Mesenchymal stem cell (in vitro differentiated cells and primary cell): ENCODE measurements at regions not wholly inside any gene's neighbourhood (a gene's known extent, or its start where the extent isn't known, plus 50 kb on each side); places are given as distances from the start of the nearest gene placed in this dataset.

Experiments
- DNase-seq: peaks from one replicate; pipeline ENCODE4 v3.0.0-alpha.2; 2013
- H2AFZ ChIP-seq: one replicate; pipeline ENCODE4 v1.6.1; 2013; ENCODE audit warnings: low read depth, mild to moderate bottlenecking, control low read depth, inconsistent platforms, low read length, moderate library complexity
- H2AK5ac ChIP-seq: 2 replicates; pipeline ENCODE4 v1.6.1; 2013; ENCODE audit warnings: low read length, moderate library complexity, mild to moderate bottlenecking, inconsistent platforms; ENCODE audit not compliant: severe bottlenecking
- H2BK120ac ChIP-seq: one replicate; pipeline ENCODE4 v1.6.1; 2013; ENCODE audit warnings: low read depth, mild to moderate bottlenecking, inconsistent platforms, low read length, moderate library complexity
- H2BK12ac ChIP-seq, 2 experiments: one replicate each; pipeline ENCODE4 v1.6.1; 2013; ENCODE audit warnings: inconsistent platforms in 2 of 2, low read length in 2 of 2, mild to moderate bottlenecking in 2 of 2, moderate library complexity in 2 of 2, control low read depth in 1 of 2
- H2BK15ac ChIP-seq: one replicate; pipeline ENCODE4 v1.6.1; 2013; ENCODE audit warnings: mild to moderate bottlenecking, low read depth, inconsistent platforms; ENCODE audit not compliant: poor library complexity, severe bottlenecking
- H2BK5ac ChIP-seq: 2 replicates; pipeline ENCODE4 v1.6.1; 2013; ENCODE audit warnings: low read depth, mild to moderate bottlenecking, low read length, control low read depth, inconsistent platforms; ENCODE audit not compliant: poor library complexity, severe bottlenecking
- H3K14ac ChIP-seq, 2 experiments: one replicate each; pipeline ENCODE4 v1.6.1; 2013; ENCODE audit warnings: inconsistent platforms in 2 of 2, low read length in 2 of 2, control low read depth in 1 of 2, mild to moderate bottlenecking in 1 of 2, moderate library complexity in 1 of 2
- H3K18ac ChIP-seq, 2 experiments: one replicate each; pipeline ENCODE4 v1.6.1; 2013; ENCODE audit warnings: inconsistent platforms in 2 of 2, low read length in 2 of 2, control low read depth in 1 of 2, low read depth in 1 of 2, mild to moderate bottlenecking in 1 of 2
- H3K23ac ChIP-seq, 2 experiments: one replicate each; pipeline ENCODE4 v1.6.1; 2013; ENCODE audit warnings: inconsistent platforms in 2 of 2, low read length in 2 of 2, mild to moderate bottlenecking in 2 of 2, moderate library complexity in 2 of 2, control low read depth in 1 of 2
- H3K27ac ChIP-seq: 2 replicates; pipeline ENCODE4 v1.5.1; 2013; ENCODE audit warnings: mild to moderate bottlenecking, moderate library complexity, low read length, control low read depth, inconsistent platforms; ENCODE audit not compliant: poor library complexity, severe bottlenecking
- H3K27me3 ChIP-seq, 2 experiments: 2 replicates each; pipeline versions ENCODE4 v1.6.1 to v1.7.0; 2013; ENCODE audit warnings: low read length in 2 of 2, mild to moderate bottlenecking in 2 of 2, moderate library complexity in 2 of 2, control low read depth in 1 of 2, inconsistent platforms in 1 of 2; ENCODE audit not compliant: control insufficient read depth in 1 of 2, insufficient read depth in 1 of 2
- H3K36me3 ChIP-seq, 2 experiments: 2 replicates each; pipeline versions ENCODE4 v1.6.1 to v1.7.0; 2013; ENCODE audit warnings: low read length in 2 of 2, control low read depth in 1 of 2, inconsistent platforms in 1 of 2, low read depth in 1 of 2, mild to moderate bottlenecking in 1 of 2; ENCODE audit not compliant: insufficient read depth in 2 of 2, control insufficient read depth in 1 of 2
- H3K4ac ChIP-seq, 2 experiments: one replicate each; pipeline ENCODE4 v1.6.1; 2013; ENCODE audit warnings: inconsistent platforms in 2 of 2, low read length in 2 of 2, mild to moderate bottlenecking in 2 of 2, moderate library complexity in 2 of 2, control low read depth in 1 of 2, low read depth in 1 of 2
- H3K4me1 ChIP-seq: 2 replicates; pipeline ENCODE4 v1.6.1; 2013; ENCODE audit warnings: low read depth, low read length, control low read depth; ENCODE audit not compliant: control insufficient read depth, insufficient read depth
- H3K4me2 ChIP-seq: 2 replicates; pipeline ENCODE4 v1.6.1; 2013; ENCODE audit warnings: low read length, mild to moderate bottlenecking, inconsistent platforms; ENCODE audit not compliant: poor library complexity, severe bottlenecking
- H3K4me3 ChIP-seq, 2 experiments: 2 replicates each; pipeline versions ENCODE4 v1.5.1 to v1.7.0; 2013; ENCODE audit warnings: low read length in 2 of 2, mild to moderate bottlenecking in 2 of 2, control low read depth in 1 of 2, low read depth in 1 of 2; ENCODE audit not compliant: insufficient read depth in 1 of 2
- H3K79me1 ChIP-seq: replicated peaks from 2 replicates; pipeline ENCODE4 v1.6.1; 2013; ENCODE audit warnings: mild to moderate bottlenecking, control low read depth, low read length, inconsistent platforms; ENCODE audit not compliant: poor library complexity, severe bottlenecking
- H3K9ac ChIP-seq: 2 replicates; pipeline ENCODE4 v1.7.0; 2013; ENCODE audit warnings: mild to moderate bottlenecking, low read length, moderate library complexity
- H3K9me3 ChIP-seq: 2 replicates; pipeline ENCODE4 v1.7.0; 2013; ENCODE audit warnings: mild to moderate bottlenecking, low read length; ENCODE audit not compliant: control insufficient read depth
- H4K8ac ChIP-seq: one replicate; pipeline ENCODE4 v1.6.1; 2013; ENCODE audit warnings: inconsistent platforms, mild to moderate bottlenecking, low read length, moderate library complexity
- H4K91ac ChIP-seq: one replicate; pipeline ENCODE4 v1.6.1; 2013; ENCODE audit warnings: mild to moderate bottlenecking, low read length, inconsistent platforms
- WGBS: methylation state at CpG from one replicate; pipeline ENCODE4 v1.1.7; 2013; ENCODE audit warnings: mixed read lengths; 5-methylcytosine and 5-hydroxymethylcytosine counted together

DNA sequence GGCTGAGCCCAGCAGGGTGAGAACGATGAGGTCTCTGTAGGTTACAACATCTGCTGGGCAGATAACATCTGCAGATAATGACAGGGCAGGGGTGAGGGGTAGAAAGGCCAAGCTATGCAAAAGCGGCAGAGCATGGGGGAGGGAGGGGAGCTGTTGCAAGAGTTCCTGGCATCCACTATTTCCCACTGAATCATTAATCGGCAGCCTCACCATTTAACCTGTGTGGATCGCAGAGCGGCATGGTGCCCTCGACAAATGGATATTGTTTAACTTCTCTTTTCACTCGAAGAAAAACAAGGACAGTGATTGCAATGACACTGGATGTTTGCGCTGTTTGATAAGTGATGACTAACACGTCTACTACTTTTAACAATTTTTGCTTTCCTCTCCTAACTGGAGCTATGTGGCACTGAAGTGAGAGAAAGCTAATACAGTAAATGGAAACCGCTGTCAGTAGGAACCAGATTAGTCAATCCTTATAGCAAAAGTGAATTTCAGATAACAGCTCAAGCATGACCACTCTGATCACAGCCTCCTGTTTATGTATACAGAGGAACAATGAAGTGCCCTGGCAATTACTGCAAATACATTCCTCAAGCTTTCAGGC, 381.5 kb downstream of the TFAP2A start:
- no peak overlapping the region for H2AFZ ChIP-seq
- H3K4me1 ChIP-seq: peaks cover 3% of the 10 kb centered on the region
- no peaks in the 10 kb centered on the region for H3K27me3 ChIP-seq
- no peak for DNase-seq
- H2BK12ac ChIP-seq: no peak overlapping the region
- WGBS: 69% methylated on average over 10 of the region's 10 CpGs
- H2BK120ac ChIP-seq: no peak overlapping the region
- no peaks in the 10 kb centered on the region for H3K79me1 ChIP-seq
- no peak overlapping the region for H2AK5ac ChIP-seq
- no peak overlapping the region for H4K91ac ChIP-seq
- no peaks in the 10 kb centered on the region for H3K9me3 ChIP-seq
- H3K18ac ChIP-seq: no peak overlapping the region
- no peak overlapping the region for H3K23ac ChIP-seq
- peak overlapping the region; percentile 36 for H3K27ac ChIP-seq
- H3K36me3 ChIP-seq: no peaks in the 10 kb centered on the region
- H2BK15ac ChIP-seq: no peak overlapping the region
- no peak overlapping the region for H3K14ac ChIP-seq
- H3K9ac ChIP-seq: no peak overlapping the region
- H3K4ac ChIP-seq: no peak overlapping the region
- no peak overlapping the region for H3K4me3 ChIP-seq
- no peak overlapping the region for H3K4me2 ChIP-seq
- H2BK5ac ChIP-seq: no peak overlapping the region
- H4K8ac ChIP-seq: no peak overlapping the region

GRCh38 chr6:10031617-10032016, 383.3 kb downstream of the TFAP2A start:
- Histone ChIP-seq H2BK5ac (no peak overlapping the region), H3K27me3 (no peaks in the 10 kb centered on the region), H3K4me3 (no peak overlapping the region), H3K18ac (no peak overlapping the region), H3K4ac (no peak overlapping the region), H3K4me2 (no peak overlapping the region), H3K23ac (no peak overlapping the region), H3K14ac (no peak overlapping the region), H3K36me3 (no peaks in the 10 kb centered on the region), H3K4me1 (peaks cover 3% of the 10 kb centered on the region), H3K9me3 (no peaks in the 10 kb centered on the region), H3K27ac (no peak overlapping the region), H2AFZ (no peak overlapping the region), H4K8ac (no peak overlapping the region), H2AK5ac (no peak overlapping the region), H2BK12ac (no peak overlapping the region), H2BK120ac (no peak overlapping the region), H3K9ac (no peak overlapping the region), H2BK15ac (no peak overlapping the region), H3K79me1 (no peaks in the 10 kb centered on the region), H4K91ac (no peak overlapping the region)
- DNase-seq: no peak
- WGBS: 100% methylated on average over 1 of the region's 2 CpGs

GRCh38 chr6:10030942-10031537, 383.8 kb downstream of the TFAP2A start:
- no peak overlapping the region for H4K91ac ChIP-seq
- H3K23ac ChIP-seq: no peak overlapping the region
- peak; percentile 3 for DNase-seq
- WGBS: 80% methylated on average over 6 of the region's 8 CpGs
- no peaks in the 10 kb centered on the region for H3K9me3 ChIP-seq
- no peak overlapping the region for H3K4me3 ChIP-seq
- no peaks in the 10 kb centered on the region for H3K36me3 ChIP-seq
- no peak overlapping the region for H4K8ac ChIP-seq
- no peak overlapping the region for H2BK15ac ChIP-seq
- no peak overlapping the region for H2BK12ac ChIP-seq
- H3K27me3 ChIP-seq: no peaks in the 10 kb centered on the region
- H3K4me1 ChIP-seq: peaks cover 3% of the 10 kb centered on the region
- H2AFZ ChIP-seq: no peak overlapping the region
- H2AK5ac ChIP-seq: no peak overlapping the region
- H3K9ac ChIP-seq: no peak overlapping the region
- H3K4me2 ChIP-seq: no peak overlapping the region
- H3K18ac ChIP-seq: no peak overlapping the region
- no peak overlapping the region for H3K27ac ChIP-seq
- no peak overlapping the region for H3K4ac ChIP-seq
- no peak overlapping the region for H2BK120ac ChIP-seq
- no peak overlapping the region for H3K14ac ChIP-seq
- H3K79me1 ChIP-seq: no peaks in the 10 kb centered on the region
- H2BK5ac ChIP-seq: no peak overlapping the region

- H3K36me3 ChIP-seq: no peaks in the 10 kb centered on the region
- 100% methylated on average over 1 of the region's 4 CpGs for WGBS
- no peak overlapping the region for H4K8ac ChIP-seq
Observed at GRCh38 chr6:10028222-10028621, 386.7 kb downstream of the TFAP2A start.

More at GRCh38 chr6:10028222-10028621, 386.7 kb downstream of the TFAP2A start:
- no peak overlapping the region for H3K27ac ChIP-seq
- no peak overlapping the region for H2BK12ac ChIP-seq
- no peak overlapping the region for H2AK5ac ChIP-seq
- H3K4me1 ChIP-seq: peaks cover 3% of the 10 kb centered on the region
- no peak overlapping the region for H2AFZ ChIP-seq
- H2BK120ac ChIP-seq: no peak overlapping the region
- no peak overlapping the region for H3K23ac ChIP-seq
- H3K4ac ChIP-seq: no peak overlapping the region
- no peak overlapping the region for H3K4me2 ChIP-seq
- no peak for DNase-seq
- H3K9ac ChIP-seq: no peak overlapping the region
- H2BK5ac ChIP-seq: no peak overlapping the region
- no peak overlapping the region for H4K91ac ChIP-seq
- no peaks in the 10 kb centered on the region for H3K27me3 ChIP-seq
- H3K14ac ChIP-seq: no peak overlapping the region
- no peak overlapping the region for H3K18ac ChIP-seq
- H3K9me3 ChIP-seq: no peaks in the 10 kb centered on the region
- no peak overlapping the region for H3K4me3 ChIP-seq
- H2BK15ac ChIP-seq: no peak overlapping the region
- H3K79me1 ChIP-seq: no peaks in the 10 kb centered on the region
